T-helper 2 cell treated with Interferon-gamma antibody and Interleukin-4, amounts not matched to agents 5 μg/mL and 100 μg/mL, for 36 hours (primary cell): ENCODE measurements at regions not wholly inside any gene's neighbourhood (a gene's known extent, or its start where the extent isn't known, plus 50 kb on each side); places are given as distances from the start of the nearest gene placed in this dataset.

Experiments used
- DNase-seq: peaks from one replicate; pipeline ENCODE4 v3.0.0; 2021; ENCODE audit warnings: low spot score
- H3K27ac Mint-ChIP-seq: one replicate; pipeline ENCODE4 v1.8.0; 2021; ENCODE audit warnings: mild to moderate bottlenecking, mixed read lengths
- H3K27me3 Mint-ChIP-seq: one replicate; pipeline ENCODE4 v1.8.0; 2021; ENCODE audit warnings: low read depth, mixed read lengths
- H3K36me3 Mint-ChIP-seq: one replicate; pipeline ENCODE4 v1.8.0; 2021; ENCODE audit warnings: low read depth, mixed read lengths
- H3K4me1 Mint-ChIP-seq: one replicate; pipeline ENCODE4 v1.8.0; 2021; ENCODE audit warnings: low read depth, mixed read lengths
- H3K4me3 Mint-ChIP-seq: one replicate; pipeline ENCODE4 v1.8.0; 2022; ENCODE audit warnings: mild to moderate bottlenecking, moderate library complexity, mixed read lengths
- H3K9me3 Mint-ChIP-seq: one replicate; pipeline ENCODE4 v1.8.0; 2021; ENCODE audit warnings: mixed read lengths

GRCh38 chr11:69935941-69936505, 116.8 kb upstream of the FGF3 start:
- Mint-ChIP-seq H3K27ac (no peak overlapping the region), H3K9me3 (no peaks in the 10 kb centered on the region), H3K4me3 (no peak overlapping the region), H3K27me3 (peaks cover 9% of the 10 kb centered on the region), H3K4me1 (no peaks in the 10 kb centered on the region), H3K36me3 (no peaks in the 10 kb centered on the region)
- no peak for DNase-seq

- peaks cover 9% of the 10 kb centered on the region for H3K27me3 Mint-ChIP-seq
- no peaks in the 10 kb centered on the region for H3K9me3 Mint-ChIP-seq
- no peaks in the 10 kb centered on the region for H3K4me1 Mint-ChIP-seq
- H3K27ac Mint-ChIP-seq = no peak overlapping the region
- no peak overlapping the region for H3K4me3 Mint-ChIP-seq
- H3K36me3 Mint-ChIP-seq = no peaks in the 10 kb centered on the region
- DNase-seq = no peak
These were observed 117.6 kb upstream of the FGF3 start for GRCh38 chr11:69936771-69937170.

- no peaks in the 10 kb centered on the region for H3K9me3 Mint-ChIP-seq
These were observed 119.0 kb upstream of the FGF3 start for GRCh38 chr11:69938206-69938605.

GRCh38 chr11:69939551-69940245, 120.5 kb upstream of the FGF3 start:
- H3K4me3 Mint-ChIP-seq = no peak overlapping the region

More at GRCh38 chr11:69938206-69938605, 119.0 kb upstream of the FGF3 start:
- no peak overlapping the region for H3K4me3 Mint-ChIP-seq
- no peak overlapping the region for H3K27ac Mint-ChIP-seq
- no peak for DNase-seq
- H3K4me1 Mint-ChIP-seq = no peaks in the 10 kb centered on the region
- no peaks in the 10 kb centered on the region for H3K36me3 Mint-ChIP-seq
- peaks cover 9% of the 10 kb centered on the region for H3K27me3 Mint-ChIP-seq

GRCh38 chr11:69940246-69940610, 121.0 kb upstream of the FGF3 start:
- H3K9me3 Mint-ChIP-seq = no peaks in the 10 kb centered on the region
- H3K4me3 Mint-ChIP-seq = no peak overlapping the region
- H3K36me3 Mint-ChIP-seq = no peaks in the 10 kb centered on the region
- no peak for DNase-seq
- peaks cover 7% of the 10 kb centered on the region for H3K27me3 Mint-ChIP-seq
- no peak overlapping the region for H3K27ac Mint-ChIP-seq
- no peaks in the 10 kb centered on the region for H3K4me1 Mint-ChIP-seq

More at GRCh38 chr11:69939551-69940245, 120.5 kb upstream of the FGF3 start:
- Mint-ChIP-seq H3K27ac (no peak overlapping the region), H3K9me3 (no peaks in the 10 kb centered on the region), H3K36me3 (no peaks in the 10 kb centered on the region), H3K4me1 (no peaks in the 10 kb centered on the region), H3K27me3 (peaks cover 7% of the 10 kb centered on the region)
- no peak for DNase-seq

GRCh38 chr11:69941546-69942332, 122.5 kb upstream of the FGF3 start:
- peaks cover 2% of the 10 kb centered on the region for H3K27me3 Mint-ChIP-seq
- H3K4me3 Mint-ChIP-seq = no peak overlapping the region
- no peaks in the 10 kb centered on the region for H3K9me3 Mint-ChIP-seq
- no peaks in the 10 kb centered on the region for H3K36me3 Mint-ChIP-seq
- H3K4me1 Mint-ChIP-seq = no peaks in the 10 kb centered on the region
- no peak overlapping the region for H3K27ac Mint-ChIP-seq
- DNase-seq = no peak

- Mint-ChIP-seq H3K9me3 (no peaks in the 10 kb centered on the region), H3K36me3 (no peaks in the 10 kb centered on the region), H3K4me3 (no peak overlapping the region), H3K4me1 (no peaks in the 10 kb centered on the region), H3K27ac (no peak overlapping the region), H3K27me3 (peaks cover 2% of the 10 kb centered on the region)
- DNase-seq = no peak
These were observed 123.2 kb upstream of the FGF3 start for GRCh38 chr11:69942333-69942820.

- no peaks in the 10 kb centered on the region for H3K4me1 Mint-ChIP-seq
- DNase-seq = no peak
- no peaks in the 10 kb centered on the region for H3K9me3 Mint-ChIP-seq
These were observed 123.8 kb upstream of the FGF3 start for GRCh38 chr11:69943066-69943465.

GRCh38 chr11:69943506-69943905, 124.3 kb upstream of the FGF3 start:
- DNase-seq = no peak
- Mint-ChIP-seq H3K9me3 (no peaks in the 10 kb centered on the region), H3K4me1 (no peaks in the 10 kb centered on the region), H3K27me3 (peaks cover 2% of the 10 kb centered on the region), H3K27ac (no peak overlapping the region), H3K36me3 (no peaks in the 10 kb centered on the region), H3K4me3 (no peak overlapping the region)

More at GRCh38 chr11:69943066-69943465, 123.8 kb upstream of the FGF3 start:
- Mint-ChIP-seq H3K27me3 (peaks cover 2% of the 10 kb centered on the region), H3K4me3 (no peak overlapping the region), H3K36me3 (no peaks in the 10 kb centered on the region), H3K27ac (no peak overlapping the region)

GRCh38 chr11:69944146-69944795, 125.1 kb upstream of the FGF3 start:
- Mint-ChIP-seq H3K27ac (no peak overlapping the region), H3K9me3 (no peaks in the 10 kb centered on the region), H3K27me3 (peaks cover 2% of the 10 kb centered on the region), H3K36me3 (no peaks in the 10 kb centered on the region), H3K4me3 (no peak overlapping the region), H3K4me1 (no peaks in the 10 kb centered on the region)
- DNase-seq = no peak

GRCh38 chr11:69945157-69945556, 125.9 kb upstream of the FGF3 start:
- no peak for DNase-seq
- H3K36me3 Mint-ChIP-seq = no peaks in the 10 kb centered on the region
- H3K4me3 Mint-ChIP-seq = no peak overlapping the region
- peaks cover 2% of the 10 kb centered on the region for H3K27me3 Mint-ChIP-seq
- H3K27ac Mint-ChIP-seq = no peak overlapping the region
- no peaks in the 10 kb centered on the region for H3K4me1 Mint-ChIP-seq
- H3K9me3 Mint-ChIP-seq = no peaks in the 10 kb centered on the region

- no peaks in the 10 kb centered on the region for H3K9me3 Mint-ChIP-seq
- H3K27me3 Mint-ChIP-seq = no peaks in the 10 kb centered on the region
- no peak for DNase-seq
- H3K36me3 Mint-ChIP-seq = no peaks in the 10 kb centered on the region
- H3K4me3 Mint-ChIP-seq = no peak overlapping the region
- H3K27ac Mint-ChIP-seq = no peak overlapping the region
- no peaks in the 10 kb centered on the region for H3K4me1 Mint-ChIP-seq
These were observed 128.0 kb upstream of the FGF3 start for GRCh38 chr11:69947059-69947792.

- no peak for DNase-seq
- H3K4me3 Mint-ChIP-seq = no peak overlapping the region
- no peaks in the 10 kb centered on the region for H3K9me3 Mint-ChIP-seq
- no peaks in the 10 kb centered on the region for H3K27me3 Mint-ChIP-seq
- H3K4me1 Mint-ChIP-seq = no peaks in the 10 kb centered on the region
- H3K36me3 Mint-ChIP-seq = no peaks in the 10 kb centered on the region
- H3K27ac Mint-ChIP-seq = no peak overlapping the region
These were observed 128.6 kb upstream of the FGF3 start for GRCh38 chr11:69947793-69948255.
